SK-N-SH (cell line): ENCODE measurements at regions not wholly inside any gene's neighbourhood (a gene's known extent, or its start where the extent isn't known, plus 50 kb on each side); places are given as distances from the start of the nearest gene placed in this dataset.

Experiments used
- CTCF ChIA-PET: fragments of 300-600, 350-600 bp; formaldehyde crosslinking; extraction: SDS; loops from one replicate; lab custom pipeline; 2021; lab: Yijun Ruan, JAX
- POLR2A ChIA-PET: fragments of 350-600 bp; sonication (Branson Sonifier 250); formaldehyde crosslinking; extraction: SDS; loops from one replicate; lab custom pipeline; 2020; ENCODE audit warnings: antibody characterized with exemption, inconsistent platforms; lab: Yijun Ruan, JAX
- DNase-seq: peaks from one replicate; pipeline ENCODE4 v3.0.0; 2012
- H2AFZ ChIP-seq: fragments of 200-600 bp; sonication (generic); 2 replicates; pipeline ENCODE4 v1.8.1; 2016; ENCODE audit warnings: antibody characterized with exemption, mild to moderate bottlenecking, low read depth
- H3F3A ChIP-seq: fragments of 200-600 bp; sonication (generic); replicated peaks from 2 replicates; pipeline ENCODE3; 2016; ENCODE audit warnings: antibody characterized with exemption, mild to moderate bottlenecking; ENCODE audit not compliant: insufficient read depth
- H3K27ac ChIP-seq, 2 experiments: fragments of 200-500 bp in 1 of 2; fragments of 200-600 bp in 1 of 2; sonication (Bioruptor generic) in 1 of 2; sonication (generic), shearing (Covaris generic) in 1 of 2; 2 replicates each; pipeline versions ENCODE4 v1.5.1 to v1.6.1; 2014 to 2016; ENCODE audit warnings: low read depth in 2 of 2, inconsistent platforms in 1 of 2, low read length in 1 of 2, mild to moderate bottlenecking in 1 of 2, mixed read lengths in 1 of 2
- H3K27me3 ChIP-seq: fragments of 200-600 bp; sonication (generic), shearing (Covaris generic); 2 replicates; pipeline ENCODE4 v1.6.1; 2016; ENCODE audit warnings: mixed run types; ENCODE audit not compliant: insufficient read depth
- H3K36me3 ChIP-seq, 2 experiments: fragments of 200-500 bp in 1 of 2; fragments of 200-600 bp in 1 of 2; sonication (Bioruptor generic) in 1 of 2; sonication (generic) in 1 of 2; replicated peaks in 1 of 2; 2 replicates each; pipeline versions ENCODE3 to v1.5.1; 2014 to 2016; ENCODE audit warnings: low read length in 1 of 2, mild to moderate bottlenecking in 1 of 2; ENCODE audit not compliant: insufficient read depth in 2 of 2, control insufficient read depth in 1 of 2
- H3K4me1 ChIP-seq, 2 experiments: fragments of 200-500 bp in 1 of 2; fragments of 200-600 bp in 1 of 2; sonication (Bioruptor generic) in 1 of 2; sonication (generic), shearing (Covaris generic) in 1 of 2; 2 replicates each; pipeline versions ENCODE4 v1.5.1 to v1.6.1; 2014 to 2016; ENCODE audit warnings: low read depth in 1 of 2, low read length in 1 of 2, mixed run types in 1 of 2; ENCODE audit not compliant: insufficient read depth in 2 of 2, control insufficient read depth in 1 of 2
- H3K4me2 ChIP-seq: fragments of 200-600 bp; sonication (generic), shearing (Covaris generic); 2 replicates; pipeline ENCODE4 v1.6.1; 2017; ENCODE audit warnings: mixed run types
- H3K4me3 ChIP-seq, 2 experiments: fragments of 200-500 bp in 1 of 2; fragments of 200-600 bp in 1 of 2; sonication (Bioruptor generic) in 1 of 2; sonication (generic), shearing (Covaris generic) in 1 of 2; 2 replicates each; pipeline versions ENCODE4 v1.5.1 to v1.8.1; 2014 to 2016; ENCODE audit warnings: low read depth in 2 of 2, inconsistent platforms in 1 of 2, low read length in 1 of 2, mild to moderate bottlenecking in 1 of 2, mixed read lengths in 1 of 2, moderate library complexity in 1 of 2
- H3K79me2 ChIP-seq: fragments of 200-600 bp; sonication (generic); 2 replicates; pipeline ENCODE4 v1.8.1; 2017; ENCODE audit warnings: mild to moderate bottlenecking; ENCODE audit not compliant: insufficient read depth
- H3K9ac ChIP-seq: fragments of 200-600 bp; sonication (generic); 2 replicates; pipeline ENCODE4 v1.6.1; 2017; ENCODE audit warnings: mixed run types
- H3K9me2 ChIP-seq: fragments of 200-600 bp; sonication (generic); 2 replicates; pipeline ENCODE4 v1.6.1; 2017; ENCODE audit warnings: mixed run types
- H3K9me3 ChIP-seq: fragments of 200-600 bp; sonication (generic); 2 replicates; pipeline ENCODE4 v1.6.1; 2017; ENCODE audit warnings: mixed run types, mild to moderate bottlenecking, moderate library complexity
- H4K20me1 ChIP-seq: fragments of 200-600 bp; sonication (generic); 2 replicates; pipeline ENCODE4 v1.6.1; 2017; ENCODE audit warnings: mild to moderate bottlenecking, mixed run types; ENCODE audit not compliant: insufficient read depth
- CHD2 ChIP-seq: fragments of 150-350 bp; IDR thresholded peaks from 2 replicates; pipeline ENCODE4 v1.6.1; 2018; ENCODE audit warnings: low read length; ENCODE audit not compliant: partially characterized antibody
- ELF1 ChIP-seq: IDR thresholded peaks from 2 replicates; pipeline ENCODE4 v1.4.0; 2012
- EP300 ChIP-seq, 2 experiments: IDR thresholded peaks; 2 replicates each; pipeline versions ENCODE4 v1.4.0 to v1.6.1; 2012; ENCODE audit warnings: borderline replicate concordance in 1 of 2, low read depth in 1 of 2, low read length in 1 of 2
- EZH2phosphoT487 ChIP-seq: fragments of 200-600 bp; sonication (generic); IDR thresholded peaks from 2 replicates; pipeline ENCODE4 v1.6.1; 2017; ENCODE audit warnings: low read depth, mixed run types, mild to moderate bottlenecking, antibody characterized with exemption, moderate library complexity, borderline replicate concordance
- FOSL2 ChIP-seq: IDR thresholded peaks from 2 replicates; pipeline ENCODE4 v1.4.0; 2012; ENCODE audit warnings: low read depth, mild to moderate bottlenecking, moderate library complexity, borderline replicate concordance
- GABPA ChIP-seq: IDR thresholded peaks from 2 replicates; pipeline ENCODE4 v1.4.0; 2012; ENCODE audit warnings: low read depth, mild to moderate bottlenecking
- JUND ChIP-seq: IDR thresholded peaks from 2 replicates; pipeline ENCODE4 v1.4.0; 2012
- MXI1 ChIP-seq: IDR thresholded peaks from 2 replicates; pipeline ENCODE4 v1.6.1; 2012; ENCODE audit warnings: mild to moderate bottlenecking, low read depth, low read length, improper control_type of control experiment
- NRF1 ChIP-seq: IDR thresholded peaks from 2 replicates; pipeline ENCODE4 v1.6.1; 2012; ENCODE audit warnings: low read depth, mild to moderate bottlenecking, low read length
- RXRA ChIP-seq: IDR thresholded peaks from 2 replicates; pipeline ENCODE4 v1.4.0; 2012; ENCODE audit warnings: low read depth, mild to moderate bottlenecking, borderline replicate concordance
- SIN3A ChIP-seq: IDR thresholded peaks from 2 replicates; pipeline ENCODE4 v1.6.1; 2012; ENCODE audit warnings: low read depth, mild to moderate bottlenecking, low read length, moderate library complexity, borderline replicate concordance
- SMC3 ChIP-seq: IDR thresholded peaks from 2 replicates; pipeline ENCODE4 v1.6.1; 2012; ENCODE audit warnings: low read depth, low read length, improper control_type of control experiment
- TAF1 ChIP-seq: IDR thresholded peaks from 2 replicates; pipeline ENCODE4 v1.6.1; 2012; ENCODE audit warnings: low read depth, mild to moderate bottlenecking, low read length, moderate library complexity, borderline replicate concordance
- TEAD4 ChIP-seq: IDR thresholded peaks from 2 replicates; pipeline ENCODE4 v1.4.0; 2012; ENCODE audit warnings: mild to moderate bottlenecking, borderline replicate concordance; ENCODE audit not compliant: insufficient read depth
- WGBS: methylation state at CpG from one replicate; pipeline ENCODE4 v1.1.6; 2017; ENCODE audit warnings: low lambda C conversion rate; 5-methylcytosine and 5-hydroxymethylcytosine counted together
- TF ChIP-seq, protein P1 (sequence below): IDR thresholded peaks from 2 replicates; pipeline ENCODE4 v1.4.0; 2012; ENCODE audit warnings: low read depth, borderline replicate concordance
- TF ChIP-seq, protein P2 (sequence below): IDR thresholded peaks from 2 replicates; pipeline ENCODE4 v1.6.1; 2012; ENCODE audit warnings: mild to moderate bottlenecking, low read depth, low read length, moderate library complexity
- TF ChIP-seq, protein P3 (sequence below): fragments of 150-350 bp; IDR thresholded peaks from 2 replicates; pipeline ENCODE4 v1.6.1; 2017; ENCODE audit warnings: antibody characterized with exemption, low read length, low read depth, borderline replicate concordance

DNA sequence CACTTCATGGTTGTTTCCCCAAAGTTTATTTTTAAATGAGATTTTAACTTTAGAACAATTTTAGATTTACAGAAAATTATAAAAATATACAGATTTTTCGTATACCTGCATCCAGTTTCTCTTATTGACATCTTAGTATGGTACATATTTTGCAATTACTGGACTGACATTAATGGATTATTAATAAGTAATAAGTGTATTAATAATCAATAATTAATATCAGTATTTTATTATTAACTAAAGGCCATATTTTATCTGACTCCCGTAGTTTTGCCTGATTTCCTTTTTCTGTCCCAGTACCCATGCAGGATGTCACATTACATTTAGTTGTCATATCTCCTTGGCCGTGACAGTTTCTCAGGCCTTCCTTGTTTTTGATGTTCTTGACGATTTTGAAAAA lies 307.0 kb downstream of the C6orf118 start:
- no peak overlapping the region for H3K27ac ChIP-seq
- no peaks in the 10 kb centered on the region; the same call in 1 of the 2 replicates for H3K9me3 ChIP-seq
- H3K4me2 ChIP-seq: no peak overlapping the region
- TF ChIP-seq, protein P1, sequence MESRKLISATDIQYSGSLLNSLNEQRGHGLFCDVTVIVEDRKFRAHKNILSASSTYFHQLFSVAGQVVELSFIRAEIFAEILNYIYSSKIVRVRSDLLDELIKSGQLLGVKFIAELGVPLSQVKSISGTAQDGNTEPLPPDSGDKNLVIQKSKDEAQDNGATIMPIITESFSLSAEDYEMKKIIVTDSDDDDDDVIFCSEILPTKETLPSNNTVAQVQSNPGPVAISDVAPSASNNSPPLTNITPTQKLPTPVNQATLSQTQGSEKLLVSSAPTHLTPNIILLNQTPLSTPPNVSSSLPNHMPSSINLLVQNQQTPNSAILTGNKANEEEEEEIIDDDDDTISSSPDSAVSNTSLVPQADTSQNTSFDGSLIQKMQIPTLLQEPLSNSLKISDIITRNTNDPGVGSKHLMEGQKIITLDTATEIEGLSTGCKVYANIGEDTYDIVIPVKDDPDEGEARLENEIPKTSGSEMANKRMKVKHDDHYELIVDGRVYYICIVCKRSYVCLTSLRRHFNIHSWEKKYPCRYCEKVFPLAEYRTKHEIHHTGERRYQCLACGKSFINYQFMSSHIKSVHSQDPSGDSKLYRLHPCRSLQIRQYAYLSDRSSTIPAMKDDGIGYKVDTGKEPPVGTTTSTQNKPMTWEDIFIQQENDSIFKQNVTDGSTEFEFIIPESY: no peak
- TF ChIP-seq NRF1 (no peak), SIN3A (no peak), SMC3 (no peak), ELF1 (no peak), MXI1 (no peak), GABPA (no peak), FOSL2 (no peak), EP300 (IDR thresholded peaks at IDR 0.05; ENCODE audit: borderline replicate concordance in 1 of 2, low read depth in 1 of 2, low read length in 1 of 2) (no peak), RXRA (no peak), JUND (no peak), CHD2 (no peak), TAF1 (no peak), EZH2phosphoT487 (no peak), TEAD4 (no peak)
- TF ChIP-seq, protein P2, sequence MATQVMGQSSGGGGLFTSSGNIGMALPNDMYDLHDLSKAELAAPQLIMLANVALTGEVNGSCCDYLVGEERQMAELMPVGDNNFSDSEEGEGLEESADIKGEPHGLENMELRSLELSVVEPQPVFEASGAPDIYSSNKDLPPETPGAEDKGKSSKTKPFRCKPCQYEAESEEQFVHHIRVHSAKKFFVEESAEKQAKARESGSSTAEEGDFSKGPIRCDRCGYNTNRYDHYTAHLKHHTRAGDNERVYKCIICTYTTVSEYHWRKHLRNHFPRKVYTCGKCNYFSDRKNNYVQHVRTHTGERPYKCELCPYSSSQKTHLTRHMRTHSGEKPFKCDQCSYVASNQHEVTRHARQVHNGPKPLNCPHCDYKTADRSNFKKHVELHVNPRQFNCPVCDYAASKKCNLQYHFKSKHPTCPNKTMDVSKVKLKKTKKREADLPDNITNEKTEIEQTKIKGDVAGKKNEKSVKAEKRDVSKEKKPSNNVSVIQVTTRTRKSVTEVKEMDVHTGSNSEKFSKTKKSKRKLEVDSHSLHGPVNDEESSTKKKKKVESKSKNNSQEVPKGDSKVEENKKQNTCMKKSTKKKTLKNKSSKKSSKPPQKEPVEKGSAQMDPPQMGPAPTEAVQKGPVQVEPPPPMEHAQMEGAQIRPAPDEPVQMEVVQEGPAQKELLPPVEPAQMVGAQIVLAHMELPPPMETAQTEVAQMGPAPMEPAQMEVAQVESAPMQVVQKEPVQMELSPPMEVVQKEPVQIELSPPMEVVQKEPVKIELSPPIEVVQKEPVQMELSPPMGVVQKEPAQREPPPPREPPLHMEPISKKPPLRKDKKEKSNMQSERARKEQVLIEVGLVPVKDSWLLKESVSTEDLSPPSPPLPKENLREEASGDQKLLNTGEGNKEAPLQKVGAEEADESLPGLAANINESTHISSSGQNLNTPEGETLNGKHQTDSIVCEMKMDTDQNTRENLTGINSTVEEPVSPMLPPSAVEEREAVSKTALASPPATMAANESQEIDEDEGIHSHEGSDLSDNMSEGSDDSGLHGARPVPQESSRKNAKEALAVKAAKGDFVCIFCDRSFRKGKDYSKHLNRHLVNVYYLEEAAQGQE: no peak
- TF ChIP-seq, protein P3, sequence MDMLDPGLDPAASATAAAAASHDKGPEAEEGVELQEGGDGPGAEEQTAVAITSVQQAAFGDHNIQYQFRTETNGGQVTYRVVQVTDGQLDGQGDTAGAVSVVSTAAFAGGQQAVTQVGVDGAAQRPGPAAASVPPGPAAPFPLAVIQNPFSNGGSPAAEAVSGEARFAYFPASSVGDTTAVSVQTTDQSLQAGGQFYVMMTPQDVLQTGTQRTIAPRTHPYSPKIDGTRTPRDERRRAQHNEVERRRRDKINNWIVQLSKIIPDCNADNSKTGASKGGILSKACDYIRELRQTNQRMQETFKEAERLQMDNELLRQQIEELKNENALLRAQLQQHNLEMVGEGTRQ: no peak
- POLR2A ChIA-PET: no interaction called here
- H3K9me2 ChIP-seq: no peaks in the 10 kb centered on the region
- no peaks in the 10 kb centered on the region for H3K79me2 ChIP-seq
- DNase-seq: no peak
- WGBS: 21% methylated on average over 4 of the region's 4 CpGs
- H3K4me3 ChIP-seq: no peak overlapping the region
- H3K36me3 ChIP-seq: no peaks in the 10 kb centered on the region
- H4K20me1 ChIP-seq: no peaks in the 10 kb centered on the region
- no peak overlapping the region for H3K9ac ChIP-seq
- no peaks in the 10 kb centered on the region for H3K4me1 ChIP-seq
- CTCF ChIA-PET: no interaction called here
- H2AFZ ChIP-seq: no peak overlapping the region
- no peaks in the 10 kb centered on the region for H3K27me3 ChIP-seq
- no peaks in the 10 kb centered on the region for H3F3A ChIP-seq
